ENCODE measurements at regions not wholly inside any gene's neighbourhood (a gene's known extent, or its start where the extent isn't known, plus 50 kb on each side); places are given as distances from the start of the nearest gene placed in this dataset.
A peak's percentile ranks its signal among the peaks of the same experiment; 100 is the strongest.
"Not testable (repeated sequence)": the region's sequence is repeated elsewhere in the genome, so short reads cannot be mapped to it uniquely, and the experiment has no call there.

- no peak for DNase-seq
Observed at GRCh38 chr15:34700891-34701427, 53.8 kb downstream of the GJD2 start.

DNA sequence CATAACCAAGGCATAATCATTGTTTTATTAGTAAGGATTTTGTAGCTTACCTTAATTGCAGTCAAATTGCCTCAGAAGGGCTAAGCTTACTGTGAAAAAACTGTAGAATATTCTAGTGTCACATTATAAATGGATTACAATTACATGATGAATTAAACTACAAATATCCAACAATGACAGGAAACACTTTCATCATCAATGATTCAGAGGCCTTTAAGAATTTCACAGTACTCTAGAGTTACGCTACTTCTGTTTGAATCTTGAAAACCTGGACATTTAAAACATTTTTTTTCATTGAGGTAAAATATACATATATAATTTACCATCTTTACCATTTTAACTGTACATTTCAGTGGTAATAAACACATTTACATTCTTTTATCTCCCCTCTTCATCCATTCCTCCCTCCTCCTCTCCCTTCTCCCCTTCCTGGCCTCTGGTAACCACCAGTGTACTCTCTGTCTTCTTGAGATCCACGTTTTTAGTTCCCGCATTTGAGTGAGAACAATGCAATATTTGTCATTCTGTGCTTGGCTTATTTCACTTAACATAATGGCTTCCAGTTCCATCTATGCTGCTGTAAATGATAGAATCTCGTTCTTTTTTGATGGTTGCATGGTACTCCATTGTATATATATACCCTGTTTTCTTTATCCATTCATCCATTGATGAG, 54.7 kb downstream of the GJD2 start:
- DNase-seq, result no peak

DNA sequence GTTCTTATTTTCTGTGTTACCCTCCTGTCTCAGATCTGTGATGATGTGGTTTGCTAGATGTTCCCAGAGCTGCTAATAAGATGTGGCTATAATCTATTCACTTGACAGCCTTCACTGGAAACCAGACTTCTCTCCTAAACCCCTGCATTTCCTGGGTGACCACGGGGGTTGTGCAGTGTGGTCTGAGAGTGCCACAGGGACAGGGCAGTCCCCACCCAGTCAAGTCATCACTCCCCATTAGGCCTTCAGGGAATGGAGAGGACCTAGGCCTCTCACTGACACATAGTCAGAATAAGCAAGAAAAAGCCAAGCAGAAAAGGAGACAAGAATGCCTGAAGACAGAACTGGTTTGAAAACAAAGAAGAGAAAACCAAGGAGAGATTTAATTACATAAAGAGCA, 58.3 kb downstream of the GJD2 start:
- DNase-seq, result no peak

GRCh38 chr15:34693053-34693744, 61.6 kb downstream of the GJD2 start:
- DNase-seq, result no peak

- peak; percentile 88 to 90 for DNase-seq
Observed at GRCh38 chr15:34691034-34691433, 63.8 kb downstream of the GJD2 start.

DNA sequence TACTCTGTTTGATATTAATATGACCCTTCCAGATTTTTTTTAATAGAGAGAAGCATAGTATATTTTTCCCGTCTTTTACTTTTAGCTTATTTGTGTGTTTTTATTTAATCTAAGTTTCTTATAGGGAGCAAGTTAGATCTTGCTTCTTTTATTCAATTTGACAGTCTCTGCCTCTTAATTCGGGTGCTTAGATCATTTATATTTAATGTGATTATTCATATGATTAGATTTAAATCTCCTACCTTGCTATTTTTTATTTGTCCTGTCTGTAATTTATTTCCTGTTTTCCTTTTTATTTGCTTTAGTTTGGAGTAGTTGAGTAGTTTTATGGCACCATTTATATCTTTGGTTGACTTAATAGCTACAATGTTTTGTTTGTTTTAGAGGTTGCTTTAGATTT, 66.1 kb downstream of the GJD2 start:
- DNase-seq, result no peak

- no peak for DNase-seq
Observed at GRCh38 chr15:34684351-34684750, 70.4 kb downstream of the GJD2 start.

- DNase-seq, result no peak
Observed at GRCh38 chr15:34682674-34683073, 72.1 kb downstream of the GJD2 start.

GRCh38 chr15:34679291-34679690, 75.5 kb downstream of the GJD2 start:
- DNase-seq, result no peak

DNA sequence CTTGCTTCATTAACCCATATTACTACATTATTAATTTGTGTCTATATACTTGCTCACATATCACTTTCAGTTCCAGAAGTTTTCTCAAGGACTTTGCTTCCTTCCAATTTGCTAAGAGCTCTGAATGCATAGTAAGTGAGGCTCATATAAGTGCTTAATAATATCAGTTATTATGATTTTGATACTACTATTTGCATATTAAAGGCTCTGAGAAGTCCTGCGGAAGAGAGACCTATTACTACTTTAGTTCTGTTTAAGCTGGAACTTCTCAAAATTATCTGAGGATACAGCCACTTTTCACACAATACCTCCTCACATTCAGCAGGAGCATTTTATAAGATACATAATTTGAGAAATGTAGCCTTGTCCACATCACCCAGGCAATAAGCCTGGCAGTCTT, 81.6 kb downstream of the GJD2 start:
- DNase-seq, result no peak

DNA sequence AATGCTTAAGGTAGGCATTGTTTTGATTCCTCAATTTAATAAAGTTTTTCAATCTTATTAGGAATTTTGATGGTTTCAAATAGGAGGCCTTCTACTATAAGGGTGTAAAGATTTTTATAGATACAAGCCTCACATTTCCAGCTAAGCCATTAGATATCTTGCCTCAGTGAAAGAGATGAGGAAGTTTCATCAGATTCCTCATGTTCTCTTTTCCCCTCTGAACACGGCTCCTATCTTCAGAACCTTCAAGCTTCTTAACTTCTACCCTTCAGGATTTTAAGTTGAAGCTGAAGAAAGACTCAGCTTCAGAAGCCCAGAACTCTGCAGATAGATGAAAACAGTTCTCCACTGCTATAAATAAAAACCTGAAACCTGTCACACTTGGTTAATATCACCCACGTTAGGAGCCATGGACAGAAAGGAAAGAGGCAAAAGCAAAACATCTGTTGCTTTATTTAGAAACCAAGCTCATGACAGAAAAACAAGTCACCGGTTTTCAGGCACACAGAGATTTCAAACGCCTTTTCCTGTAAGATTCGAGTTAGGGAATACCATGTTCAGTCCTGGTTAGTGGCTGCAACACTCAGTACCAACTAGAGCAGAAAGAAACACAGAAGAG, 82.2 kb upstream of the GOLGA8B start:
- DNase-seq, result no peak

- DNase-seq, result no peak
Observed at GRCh38 chr15:34664418-34664817, 81.0 kb upstream of the GOLGA8B start.

DNA sequence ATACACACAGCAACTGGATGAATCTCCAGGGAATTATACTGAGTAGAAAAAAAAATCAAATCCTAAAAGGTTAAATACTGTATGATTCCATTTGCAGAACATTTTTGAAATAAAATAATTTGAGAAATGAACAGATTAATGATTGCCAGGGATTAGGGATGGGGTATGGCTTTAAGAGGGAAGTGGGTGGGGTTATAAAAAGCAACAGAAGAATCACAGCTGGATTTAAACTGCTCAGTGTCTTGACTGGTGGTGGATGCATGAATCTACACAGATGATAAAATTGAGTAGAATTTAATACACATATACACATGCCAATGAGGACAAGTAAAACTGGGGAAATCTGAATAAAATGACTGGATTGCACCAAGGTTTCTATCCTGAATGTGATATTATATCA, 79.7 kb upstream of the GOLGA8B start:
- no peak for DNase-seq

DNA sequence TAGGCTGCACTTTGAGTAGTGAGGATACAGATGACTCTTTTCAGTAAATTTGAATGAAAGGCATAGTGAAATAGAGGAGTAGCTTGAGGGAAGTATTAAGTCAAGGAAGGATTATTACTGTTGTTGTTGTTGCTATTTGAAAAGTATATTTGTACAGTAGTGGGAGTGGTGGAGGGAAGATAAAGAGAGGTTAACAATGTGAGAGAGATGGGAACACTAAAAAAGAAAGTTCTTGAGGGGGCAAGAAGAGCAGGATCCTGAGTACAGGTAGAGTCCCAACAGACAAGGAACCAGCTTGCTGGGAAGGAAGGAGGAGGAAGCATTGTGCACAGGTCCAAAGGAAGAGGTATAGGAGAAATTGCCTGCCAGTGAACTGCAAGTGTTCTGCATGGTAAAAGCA, 75.6 kb upstream of the GOLGA8B start:
- no peak for DNase-seq

DNA sequence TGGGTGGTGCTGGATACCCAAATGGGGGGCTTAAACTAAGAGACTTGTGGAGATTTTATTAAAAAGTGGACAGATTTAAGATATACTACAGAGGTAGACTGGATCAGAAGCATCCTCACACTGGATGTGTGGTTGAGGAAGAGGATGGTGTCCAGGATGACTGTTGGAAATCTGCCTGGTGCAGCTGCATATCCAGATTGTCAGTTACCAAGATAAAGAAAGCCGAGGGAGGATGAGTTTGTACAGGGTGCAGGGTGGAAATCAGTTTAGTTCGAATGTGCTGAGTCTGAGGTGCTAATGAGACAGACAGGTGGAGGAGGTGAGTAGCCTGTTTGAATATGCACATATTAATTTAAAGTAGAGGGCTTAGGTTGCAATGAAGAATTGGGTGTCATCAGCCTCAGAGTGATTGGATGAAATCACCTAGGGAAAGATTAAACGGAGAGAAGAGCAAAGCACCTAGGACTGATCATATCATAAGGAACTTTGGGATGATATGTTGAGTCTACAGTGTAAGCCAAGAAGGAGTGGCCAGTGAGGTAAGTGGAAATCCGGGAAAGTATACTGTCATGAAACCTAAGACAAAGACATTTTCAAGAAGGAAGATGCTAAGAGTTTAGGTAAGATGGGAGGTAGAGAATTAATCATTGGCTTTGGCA, 74.1 kb upstream of the GOLGA8B start:
- DNase-seq, result no peak

DNA sequence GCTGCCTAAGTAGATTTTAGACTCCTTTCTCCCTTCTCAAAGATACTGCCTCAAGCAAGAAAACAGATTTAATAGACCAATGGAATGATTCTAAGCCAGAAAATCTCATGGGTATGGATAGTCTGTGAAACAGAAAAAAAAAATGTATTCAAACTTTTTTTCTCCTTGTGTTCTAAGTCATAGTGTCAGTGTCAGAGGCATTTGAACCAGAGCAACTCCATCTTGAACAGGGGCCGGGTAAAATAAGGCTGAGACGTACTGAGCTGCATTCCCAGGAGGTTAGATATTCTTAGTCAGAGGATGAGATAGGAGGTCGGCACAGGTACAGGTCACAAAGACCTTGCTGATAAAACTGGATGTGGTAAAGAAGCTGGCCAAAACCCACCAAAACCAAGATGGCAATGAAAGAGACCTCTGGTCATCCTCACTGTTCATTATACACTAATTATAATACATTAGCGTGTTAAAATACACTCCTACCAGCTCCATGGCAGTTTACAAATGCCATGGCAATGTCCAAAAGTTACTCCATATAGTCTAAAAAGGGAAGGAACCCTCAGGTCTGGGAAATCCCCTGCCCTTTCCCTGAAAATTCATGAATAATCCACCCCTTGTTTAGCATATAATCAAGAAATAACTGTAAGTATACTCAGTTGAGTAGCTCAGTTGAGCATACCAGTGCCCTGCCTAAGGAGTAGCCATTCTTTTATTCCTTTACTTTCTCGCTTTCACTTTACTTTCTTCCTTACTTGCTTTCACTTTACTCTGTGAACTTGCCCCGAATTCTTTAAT, 72.8 kb upstream of the GOLGA8B start:
- DNase-seq, result peak; percentile 61 to 77

- DNase-seq, result peak in 1 of 2 donors; percentile 54
Observed at GRCh38 chr15:34655326-34655725, 71.9 kb upstream of the GOLGA8B start.

DNA sequence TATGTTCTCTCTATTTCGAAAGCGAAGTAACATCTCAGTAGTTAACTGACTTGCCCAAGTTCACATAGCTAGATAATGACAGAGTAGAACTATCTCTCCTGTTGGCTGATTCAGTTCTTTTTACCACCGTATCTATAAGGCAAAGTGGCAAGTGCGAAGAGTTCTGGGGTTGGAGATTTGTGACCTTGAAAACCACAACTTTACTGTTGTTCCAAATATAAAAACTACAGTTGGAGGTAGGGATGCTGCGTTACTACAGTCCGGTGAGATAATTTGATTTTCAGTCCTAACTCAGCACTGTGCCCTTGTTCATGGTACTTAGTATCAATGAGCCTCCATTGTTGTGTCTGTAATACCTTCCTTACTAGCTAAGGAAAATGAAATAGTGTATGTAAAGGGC, 71.2 kb upstream of the GOLGA8B start:
- no peak for DNase-seq

DNA sequence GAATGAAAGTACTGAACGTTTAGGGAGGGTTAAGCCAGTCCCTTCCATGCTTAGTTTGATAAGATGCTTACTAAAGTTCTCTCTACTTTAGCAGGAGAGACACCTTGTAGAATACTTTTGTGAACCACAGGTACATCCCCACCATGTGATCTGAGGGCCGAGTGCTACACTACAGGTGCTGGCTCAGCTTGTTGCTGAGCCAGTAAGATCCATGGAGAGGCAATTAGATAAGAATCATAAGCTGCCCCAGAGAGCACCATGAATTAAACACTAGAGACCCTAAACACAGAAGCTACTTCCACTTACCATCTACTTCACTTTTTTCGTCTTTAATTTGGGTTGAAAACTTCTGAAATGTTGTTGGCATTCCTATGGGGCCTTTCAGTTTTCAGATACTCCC, 70.5 kb upstream of the GOLGA8B start:
- DNase-seq, result no peak

DNA sequence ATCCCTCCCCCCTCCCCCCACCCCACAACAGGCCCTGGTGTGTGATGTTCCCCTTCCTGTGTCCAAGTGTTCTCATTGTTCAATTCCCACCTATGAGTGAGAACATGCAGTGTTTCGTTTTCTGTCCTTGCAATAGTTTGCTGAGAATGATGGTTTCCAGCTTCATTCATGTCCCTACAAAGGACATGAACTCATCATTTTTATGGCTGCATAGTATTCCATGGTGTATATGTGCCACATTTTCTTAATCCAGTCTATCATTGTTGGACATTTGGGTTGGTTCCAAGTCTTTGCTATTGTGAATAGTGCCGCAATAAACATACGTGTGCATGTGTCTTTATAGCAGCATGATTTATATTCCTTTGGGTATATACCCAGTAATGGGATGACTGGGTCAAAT, 69.9 kb upstream of the GOLGA8B start:
- DNase-seq, result not testable (repeated sequence)

GRCh38 chr15:34652726-34653033, 69.2 kb upstream of the GOLGA8B start:
- no peak for DNase-seq

DNA sequence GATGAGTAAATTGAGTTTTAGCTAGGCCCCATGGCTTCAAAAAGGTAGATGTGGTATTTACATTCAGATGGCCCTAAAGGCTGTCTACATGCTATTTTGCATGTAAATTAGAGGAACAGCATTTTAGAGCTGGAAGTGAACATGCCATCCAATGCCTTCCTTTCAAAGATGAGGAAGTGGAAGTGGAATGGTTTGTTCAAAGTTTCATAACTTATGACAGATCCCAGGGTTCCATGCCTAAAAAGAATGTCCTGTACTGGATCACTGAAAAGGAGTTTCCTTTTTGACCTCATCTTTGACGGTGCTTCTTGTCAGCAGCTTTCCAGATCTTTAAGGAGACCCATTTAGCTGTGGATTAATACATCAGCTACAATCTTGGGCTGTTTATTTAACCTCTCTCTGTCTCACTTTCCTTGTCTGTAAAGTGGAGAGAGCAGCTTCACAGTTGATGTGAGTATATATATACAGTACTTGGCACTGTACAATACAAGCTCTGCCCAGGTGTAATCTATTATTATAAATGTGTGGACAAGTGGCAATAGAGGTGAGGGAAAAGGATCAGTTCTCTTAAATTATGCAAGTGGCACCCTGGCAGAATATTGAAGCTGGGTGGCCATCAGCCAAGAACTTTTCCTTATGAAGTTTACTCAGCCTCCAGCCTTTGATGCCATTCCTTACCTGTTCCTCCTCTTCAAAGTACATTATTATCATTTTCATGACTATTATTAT, 68.7 kb upstream of the GOLGA8B start:
- DNase-seq, result peak; percentile 60 to 85

All from inflammatory macrophage treated with lipopolysaccharide for 1 hour (primary cell).